ENCODE measurements at regions not wholly inside any gene's neighbourhood (a gene's known extent, or its start where the extent isn't known, plus 50 kb on each side); places are given as distances from the start of the nearest gene placed in this dataset.

DNA sequence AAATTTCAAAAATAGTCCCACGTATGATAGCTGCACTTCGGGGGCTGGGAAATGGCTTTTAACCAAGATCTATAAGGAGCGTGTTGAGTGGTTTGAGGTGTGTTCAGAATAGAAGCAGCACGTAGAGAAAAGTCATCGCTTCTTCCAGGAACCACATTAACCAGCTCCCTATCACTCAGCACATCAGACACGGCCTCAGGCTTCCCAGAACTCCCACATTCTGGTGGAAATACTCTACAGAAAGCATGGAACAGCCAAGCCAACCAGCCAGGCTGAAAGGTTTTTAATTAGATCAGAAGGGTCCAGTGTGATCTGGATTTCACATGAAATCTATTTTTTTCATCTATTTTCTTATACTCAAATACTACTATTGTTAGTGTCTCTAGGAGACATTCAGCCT, 231.5 kb upstream of the NRP1 start:
- intact Hi-C loops (cut with micrococcal nuclease): no loop called here
- Mint-ChIP-seq H3K4me1 (ENCODE audit: low read depth) (no peaks in the 10 kb centered on the region), H3K27me3 (ENCODE audit: insufficient read depth) (no peaks in the 10 kb centered on the region), H3K9me3 (no peaks in the 10 kb centered on the region), H3K4me3 (no peak overlapping the region), H3K36me3 (ENCODE audit: low read depth) (no peaks in the 10 kb centered on the region), H3K27ac (no peak overlapping the region)
- DNase-seq (ENCODE audit: low spot score): no peak

DNA sequence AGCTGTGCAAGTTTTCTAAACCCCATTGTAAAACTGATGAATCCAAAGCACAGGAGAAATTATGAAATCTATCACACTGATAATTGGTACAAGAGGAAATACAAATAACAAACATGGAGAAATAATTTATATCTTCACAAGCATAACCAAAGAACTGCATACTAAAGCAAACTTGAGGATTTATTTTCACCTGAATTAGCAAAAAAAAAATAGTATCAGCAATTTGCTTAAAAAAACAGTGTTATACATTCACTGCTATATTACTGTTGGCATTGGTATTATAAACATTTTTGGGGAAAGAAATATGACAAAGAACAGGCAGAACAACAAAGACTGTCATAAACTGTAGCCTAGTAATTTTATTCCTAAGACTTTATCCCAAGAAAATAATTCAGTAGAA, 230.8 kb upstream of the NRP1 start:
- intact Hi-C loops (cut with micrococcal nuclease): no loop called here
- DNase-seq (ENCODE audit: low spot score): no peak
- no peaks in the 10 kb centered on the region for H3K9me3 Mint-ChIP-seq
- no peak overlapping the region for H3K4me3 Mint-ChIP-seq
- no peaks in the 10 kb centered on the region for H3K4me1 Mint-ChIP-seq (ENCODE audit: low read depth)
- H3K27ac Mint-ChIP-seq: no peak overlapping the region
- no peaks in the 10 kb centered on the region for H3K27me3 Mint-ChIP-seq (ENCODE audit: insufficient read depth)
- no peaks in the 10 kb centered on the region for H3K36me3 Mint-ChIP-seq (ENCODE audit: low read depth)

DNA sequence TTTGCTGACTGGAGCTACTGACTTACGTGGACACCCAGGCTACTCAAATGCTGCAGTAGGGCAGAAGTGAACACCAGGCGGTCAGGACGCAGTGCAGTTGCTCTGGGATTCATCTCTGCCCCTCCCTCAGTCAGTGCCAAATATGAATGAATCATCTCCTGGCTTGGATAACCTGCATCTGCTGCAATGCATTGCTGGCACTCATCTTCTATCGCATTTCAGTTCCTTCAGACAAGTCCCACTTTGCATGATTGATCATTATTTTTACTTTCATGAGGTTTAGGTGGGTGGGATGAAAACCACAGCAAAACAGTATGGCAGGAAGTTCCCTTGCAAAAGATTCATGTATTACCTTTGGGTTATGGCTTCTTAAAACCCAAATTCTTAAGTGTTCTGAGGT, 224.6 kb upstream of the NRP1 start:
- H3K4me1 Mint-ChIP-seq (ENCODE audit: low read depth): no peaks in the 10 kb centered on the region
- H3K4me3 Mint-ChIP-seq: no peak overlapping the region
- no peaks in the 10 kb centered on the region for H3K27me3 Mint-ChIP-seq (ENCODE audit: insufficient read depth)
- DNase-seq (ENCODE audit: low spot score): no peak
- H3K9me3 Mint-ChIP-seq: no peaks in the 10 kb centered on the region
- intact Hi-C loops (cut with micrococcal nuclease): no loop called here
- H3K27ac Mint-ChIP-seq: no peak overlapping the region
- H3K36me3 Mint-ChIP-seq (ENCODE audit: low read depth): no peaks in the 10 kb centered on the region

DNA sequence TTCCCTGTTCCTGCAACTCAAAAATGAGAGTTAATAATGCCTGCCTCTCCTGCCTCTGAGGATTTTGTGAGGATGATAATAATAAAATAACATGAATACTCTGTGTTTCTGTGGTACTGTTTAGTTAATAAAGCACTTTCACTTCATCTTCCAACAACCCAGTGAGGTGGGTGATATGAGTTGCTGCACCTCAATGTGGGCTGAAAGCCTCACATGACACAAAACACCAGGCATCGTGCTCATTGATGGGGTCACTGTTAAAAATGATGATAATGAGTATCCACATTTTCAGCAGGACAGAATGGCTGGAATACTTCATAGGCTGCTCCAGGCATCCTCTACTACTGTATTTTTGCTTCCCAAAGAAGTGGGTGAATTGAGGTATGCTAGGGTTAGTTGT, 222.8 kb upstream of the NRP1 start:
- no peak overlapping the region for H3K27ac Mint-ChIP-seq
- DNase-seq (ENCODE audit: low spot score): no peak
- H3K4me3 Mint-ChIP-seq: no peak overlapping the region
- no peaks in the 10 kb centered on the region for H3K9me3 Mint-ChIP-seq
- H3K4me1 Mint-ChIP-seq (ENCODE audit: low read depth): no peaks in the 10 kb centered on the region
- intact Hi-C loops (cut with micrococcal nuclease): no loop called here
- no peaks in the 10 kb centered on the region for H3K36me3 Mint-ChIP-seq (ENCODE audit: low read depth)
- H3K27me3 Mint-ChIP-seq (ENCODE audit: insufficient read depth): no peaks in the 10 kb centered on the region

DNA sequence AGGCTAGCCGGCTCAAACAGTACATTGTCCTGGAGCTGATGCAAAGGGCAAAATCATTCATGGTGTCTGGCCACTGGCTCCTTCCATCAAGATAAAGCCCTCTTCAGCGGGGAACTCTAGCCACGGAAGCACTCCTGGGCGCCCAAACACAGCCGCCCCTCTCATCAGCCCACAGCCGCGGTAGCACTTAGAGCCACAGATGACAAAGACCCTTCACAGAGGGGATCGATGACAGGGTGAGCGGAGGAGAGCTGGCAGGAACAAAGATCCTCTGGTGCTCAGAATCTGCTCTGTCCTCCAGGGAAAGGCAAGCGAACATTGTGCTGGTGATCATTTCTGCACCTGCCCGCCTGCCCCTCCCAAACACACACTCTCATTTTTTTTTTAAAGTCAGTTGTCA, 222.2 kb upstream of the NRP1 start:
- Mint-ChIP-seq H3K9me3 (no peaks in the 10 kb centered on the region), H3K27ac (no peak overlapping the region), H3K27me3 (ENCODE audit: insufficient read depth) (no peaks in the 10 kb centered on the region), H3K4me3 (no peak overlapping the region), H3K36me3 (ENCODE audit: low read depth) (no peaks in the 10 kb centered on the region), H3K4me1 (ENCODE audit: low read depth) (no peaks in the 10 kb centered on the region)
- no peak for DNase-seq (ENCODE audit: low spot score)
- intact Hi-C loops (cut with micrococcal nuclease): no loop called here

DNA sequence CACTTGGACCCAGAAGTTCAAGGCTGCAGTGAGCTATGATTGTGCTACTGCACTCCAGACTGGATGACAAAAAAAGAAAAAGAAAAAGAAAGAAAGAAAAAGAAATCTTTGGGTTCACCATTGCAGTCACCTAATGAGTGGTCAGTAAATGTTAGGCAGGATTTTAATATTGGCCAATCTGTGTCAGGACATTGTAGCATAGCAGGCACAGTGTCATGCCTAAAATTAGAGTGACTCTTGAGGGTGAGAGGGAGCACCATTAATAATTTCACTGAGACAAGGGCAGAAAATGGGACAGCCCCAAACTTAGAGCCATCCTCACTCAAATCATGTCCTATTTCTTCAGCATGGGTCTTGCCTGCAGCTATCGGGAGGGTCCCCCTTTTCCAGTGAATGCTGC, 221.6 kb upstream of the NRP1 start:
- Mint-ChIP-seq H3K4me1 (ENCODE audit: low read depth) (no peaks in the 10 kb centered on the region), H3K9me3 (no peaks in the 10 kb centered on the region), H3K27ac (no peak overlapping the region), H3K4me3 (no peak overlapping the region), H3K36me3 (ENCODE audit: low read depth) (no peaks in the 10 kb centered on the region), H3K27me3 (ENCODE audit: insufficient read depth) (no peaks in the 10 kb centered on the region)
- DNase-seq (ENCODE audit: low spot score): no peak
- intact Hi-C loops (cut with micrococcal nuclease): no loop called here

DNA sequence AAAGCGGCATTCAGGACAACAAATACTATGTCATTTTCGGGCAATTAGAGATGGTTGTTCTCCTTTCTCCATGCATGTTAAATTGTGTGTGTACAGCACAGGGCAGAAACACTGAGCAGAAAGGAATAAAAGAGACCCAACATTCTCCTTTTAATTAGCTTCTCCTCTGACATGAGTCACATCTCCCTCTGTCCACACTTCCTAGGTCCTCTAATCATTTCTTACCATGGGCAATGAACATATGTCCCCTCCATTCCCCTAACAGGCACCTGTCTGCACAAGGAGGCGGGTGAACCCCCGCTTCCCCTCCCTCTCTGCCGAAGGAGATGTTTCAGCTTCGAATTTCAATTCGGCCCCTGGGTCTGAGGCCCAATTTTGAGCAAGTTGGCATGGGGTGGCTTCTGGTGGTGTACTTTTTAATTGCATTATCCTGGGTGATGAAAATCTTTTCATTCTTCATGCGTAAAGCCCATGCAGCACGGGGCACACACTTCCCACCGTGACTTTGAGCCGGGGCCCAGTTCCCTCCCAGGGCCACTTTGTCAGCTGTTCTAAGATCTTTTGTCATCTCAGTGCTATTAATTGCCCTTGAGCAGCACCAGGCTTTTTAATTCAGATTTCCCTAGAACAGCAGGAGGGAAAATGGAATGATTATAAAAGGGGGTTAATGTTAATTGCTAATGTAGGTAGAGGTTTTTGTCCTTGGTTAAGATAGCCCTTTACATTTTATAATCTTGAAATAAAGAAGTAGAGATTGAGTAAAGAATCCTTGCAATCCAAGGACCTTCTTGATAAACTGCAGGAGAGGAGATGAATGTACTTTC, 219.5 kb upstream of the NRP1 start:
- Mint-ChIP-seq H3K9me3 (no peaks in the 10 kb centered on the region), H3K4me1 (ENCODE audit: low read depth) (no peaks in the 10 kb centered on the region), H3K4me3 (no peak overlapping the region), H3K27me3 (ENCODE audit: insufficient read depth) (no peaks in the 10 kb centered on the region), H3K27ac (no peak overlapping the region), H3K36me3 (ENCODE audit: low read depth) (no peaks in the 10 kb centered on the region)
- intact Hi-C loops (cut with micrococcal nuclease): no loop called here
- DNase-seq (ENCODE audit: low spot score): no peak

DNA sequence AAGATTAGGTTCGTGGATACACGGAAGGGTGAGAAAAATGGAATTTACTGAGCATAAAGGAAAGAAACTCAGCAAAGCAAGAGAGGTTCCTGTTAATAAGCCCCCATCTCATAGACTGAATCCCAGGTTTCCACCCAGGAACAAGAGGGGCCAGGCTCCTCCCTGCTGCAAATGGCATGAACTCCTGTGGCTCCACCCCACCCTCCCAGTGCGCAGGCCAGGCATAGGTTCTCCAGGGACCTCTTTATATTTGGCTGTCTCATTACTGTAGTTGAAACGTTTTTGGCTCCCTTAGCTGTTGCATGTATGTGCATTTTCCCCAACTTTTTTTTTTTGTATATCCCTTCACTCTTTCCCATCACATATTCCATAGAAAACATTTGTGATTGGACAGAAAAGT, 217.8 kb upstream of the NRP1 start:
- Mint-ChIP-seq H3K27ac (no peak overlapping the region), H3K4me1 (ENCODE audit: low read depth) (no peaks in the 10 kb centered on the region), H3K36me3 (ENCODE audit: low read depth) (no peaks in the 10 kb centered on the region), H3K4me3 (no peak overlapping the region), H3K27me3 (ENCODE audit: insufficient read depth) (no peaks in the 10 kb centered on the region), H3K9me3 (no peaks in the 10 kb centered on the region)
- DNase-seq (ENCODE audit: low spot score): no peak
- intact Hi-C loops (cut with micrococcal nuclease): no loop called here

DNA sequence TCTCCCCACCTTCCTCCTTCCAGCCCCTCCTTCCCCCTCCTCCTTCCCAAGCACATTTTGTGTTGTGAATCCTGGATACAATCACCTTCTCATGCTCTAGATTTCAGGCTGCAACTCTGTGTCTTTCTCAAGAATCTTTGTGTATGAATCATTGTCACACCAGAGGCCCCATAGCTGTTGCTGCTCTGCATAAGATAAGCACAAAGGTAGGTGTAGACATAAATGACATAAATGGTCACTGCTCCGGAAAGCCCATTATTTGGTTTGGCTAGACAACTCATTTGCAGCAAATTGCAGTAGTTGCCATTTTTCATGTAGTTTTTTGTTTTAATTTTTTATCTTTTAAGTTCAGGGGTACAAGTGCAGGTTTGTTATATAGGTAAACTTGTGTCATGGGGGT, 216.3 kb upstream of the NRP1 start:
- no peak overlapping the region for H3K4me3 Mint-ChIP-seq
- H3K9me3 Mint-ChIP-seq: no peaks in the 10 kb centered on the region
- no peaks in the 10 kb centered on the region for H3K27me3 Mint-ChIP-seq (ENCODE audit: insufficient read depth)
- H3K36me3 Mint-ChIP-seq (ENCODE audit: low read depth): no peaks in the 10 kb centered on the region
- H3K27ac Mint-ChIP-seq: no peak overlapping the region
- H3K4me1 Mint-ChIP-seq (ENCODE audit: low read depth): no peaks in the 10 kb centered on the region
- DNase-seq (ENCODE audit: low spot score): no peak
- intact Hi-C loops (cut with micrococcal nuclease): no loop called here

DNA sequence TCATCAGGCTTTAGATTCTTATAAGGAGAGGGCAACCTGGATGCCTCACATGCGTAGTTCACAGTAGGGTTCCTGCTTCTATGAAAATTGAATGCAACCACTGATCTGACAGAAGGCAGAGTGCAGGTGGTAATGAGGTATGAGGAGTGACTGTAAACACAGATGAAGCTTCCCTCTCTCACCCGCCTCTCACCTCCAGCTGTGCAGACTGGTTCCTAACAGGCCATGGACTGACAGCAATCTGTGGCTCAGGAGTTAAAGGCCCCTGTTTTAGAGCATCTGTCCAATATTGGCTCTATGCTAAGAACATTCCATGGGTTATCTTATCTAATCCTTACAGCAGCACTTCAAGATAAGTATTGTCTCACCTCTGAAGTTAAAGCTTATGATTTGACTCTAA, 213.5 kb upstream of the NRP1 start:
- no peak for DNase-seq (ENCODE audit: low spot score)
- Mint-ChIP-seq H3K36me3 (ENCODE audit: low read depth) (no peaks in the 10 kb centered on the region), H3K9me3 (no peaks in the 10 kb centered on the region), H3K4me1 (ENCODE audit: low read depth) (no peaks in the 10 kb centered on the region), H3K27ac (no peak overlapping the region), H3K27me3 (ENCODE audit: insufficient read depth) (no peaks in the 10 kb centered on the region), H3K4me3 (no peak overlapping the region)
- intact Hi-C loops (cut with micrococcal nuclease): no loop called here

DNA sequence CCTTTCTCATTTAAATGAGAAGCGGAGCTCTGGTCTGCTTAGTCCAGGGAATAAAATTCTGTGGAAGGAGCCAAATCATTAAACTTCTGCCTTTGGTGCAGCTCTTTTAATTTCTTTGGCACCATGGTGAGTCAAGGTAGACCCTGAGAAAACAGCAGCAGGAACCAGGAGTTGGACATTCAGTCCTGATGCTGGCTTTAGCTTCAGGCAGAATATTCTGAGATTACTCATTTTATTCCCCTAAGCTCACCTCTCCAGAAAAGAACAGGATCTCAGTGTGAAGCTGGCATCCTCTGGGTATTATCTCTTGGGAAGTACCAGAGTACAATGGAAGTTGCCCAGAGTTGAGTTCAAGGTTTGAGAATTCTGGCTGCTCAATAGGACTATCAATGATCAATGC, 211.6 kb upstream of the NRP1 start:
- DNase-seq (ENCODE audit: low spot score): no peak
- Mint-ChIP-seq H3K4me3 (no peak overlapping the region), H3K4me1 (ENCODE audit: low read depth) (no peaks in the 10 kb centered on the region), H3K36me3 (ENCODE audit: low read depth) (no peaks in the 10 kb centered on the region), H3K27ac (no peak overlapping the region), H3K9me3 (no peaks in the 10 kb centered on the region), H3K27me3 (ENCODE audit: insufficient read depth) (no peaks in the 10 kb centered on the region)
- intact Hi-C loops (cut with micrococcal nuclease): no loop called here

DNA sequence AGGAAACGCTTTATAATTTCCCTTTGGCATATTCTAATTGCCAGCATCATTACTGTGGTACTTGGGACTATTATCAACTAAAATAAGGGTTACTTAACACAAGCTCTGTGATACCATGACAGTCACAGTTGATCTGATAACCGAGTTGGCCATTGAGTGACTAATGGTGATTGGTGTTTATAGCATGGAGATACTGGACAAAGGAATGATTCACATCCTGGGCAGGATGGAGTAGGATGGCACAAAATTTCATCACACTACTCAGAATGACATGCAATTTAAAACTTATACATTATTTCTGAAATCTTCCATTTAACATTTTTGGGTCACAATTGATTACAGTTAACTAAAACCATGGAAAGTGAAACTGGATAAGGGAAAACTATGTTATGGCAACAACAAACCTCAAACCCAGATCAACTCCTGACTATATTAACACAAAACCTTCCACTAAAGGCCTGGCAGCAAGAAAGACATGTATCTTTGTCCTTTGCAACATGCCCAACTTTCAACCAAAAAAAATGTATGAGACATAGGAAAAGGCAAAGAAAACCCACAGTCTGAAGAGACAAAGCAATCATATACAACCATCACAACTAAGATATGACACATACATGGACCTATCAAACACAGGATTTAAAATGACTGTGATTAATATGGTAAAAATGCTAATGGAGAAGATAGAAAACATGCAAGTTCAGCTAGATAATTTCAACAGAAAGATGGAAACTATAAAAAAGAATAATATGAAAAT, 208.5 kb upstream of the NRP1 start:
- Mint-ChIP-seq H3K4me3 (no peak overlapping the region), H3K27ac (no peak overlapping the region), H3K4me1 (ENCODE audit: low read depth) (no peaks in the 10 kb centered on the region), H3K27me3 (ENCODE audit: insufficient read depth) (peaks cover 6% of the 10 kb centered on the region), H3K9me3 (no peaks in the 10 kb centered on the region), H3K36me3 (ENCODE audit: low read depth) (no peaks in the 10 kb centered on the region)
- intact Hi-C loops (cut with micrococcal nuclease): no loop called here
- DNase-seq (ENCODE audit: low spot score): no peak

DNA sequence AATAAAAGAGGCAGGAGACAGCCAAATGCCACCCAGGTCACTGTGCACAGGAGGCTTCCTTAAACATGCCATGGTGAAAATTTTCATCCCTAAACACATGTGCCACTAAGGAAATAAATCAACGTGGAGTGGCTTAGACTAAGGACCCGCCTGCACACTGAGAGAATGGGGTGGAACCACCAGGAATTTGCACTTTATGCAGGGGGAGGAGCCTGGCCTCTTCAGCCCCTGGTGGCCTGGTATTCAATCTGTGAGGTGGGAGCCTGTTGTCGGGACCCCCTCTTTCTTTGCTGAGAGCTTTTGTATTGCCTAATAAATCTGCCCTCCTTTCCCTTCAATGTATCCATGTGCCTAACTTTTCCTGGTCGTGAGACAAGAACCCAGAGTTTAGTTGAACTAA, 204.6 kb upstream of the NRP1 start:
- no peak overlapping the region for H3K27ac Mint-ChIP-seq
- H3K36me3 Mint-ChIP-seq (ENCODE audit: low read depth): no peaks in the 10 kb centered on the region
- H3K27me3 Mint-ChIP-seq (ENCODE audit: insufficient read depth): peaks cover 11% of the 10 kb centered on the region
- no peaks in the 10 kb centered on the region for H3K4me1 Mint-ChIP-seq (ENCODE audit: low read depth)
- intact Hi-C loops (cut with micrococcal nuclease): no loop called here
- no peak overlapping the region for H3K4me3 Mint-ChIP-seq
- no peak for DNase-seq (ENCODE audit: low spot score)
- no peaks in the 10 kb centered on the region for H3K9me3 Mint-ChIP-seq

All from activated T-helper 1 cell treated with anti-CD3 and anti-CD28 coated beads, Interleukin-12 subunit alpha, Interleukin-12 subunit beta, Interleukin-2, Interleukin-4 antibody, amounts not matched to agents 30 ng/mL and 10 ng/mL and 1 ng/mL, durations not matched to agents 14 hours and 24 hours and 36 hours (primary cell).